BLaER1 (cell line): ENCODE measurements at regions not wholly inside any gene's neighbourhood (a gene's known extent, or its start where the extent isn't known, plus 50 kb on each side); places are given as distances from the start of the nearest gene placed in this dataset.
A peak's percentile ranks its signal among the peaks of the same experiment; 100 is the strongest.

ENCODE experiments used
- H3K27ac ChIP-seq: shearing (Covaris generic); formaldehyde crosslinking; 2 replicates; pipeline ENCODE4 v1.8.1; 2022
- H3K27me3 ChIP-seq: shearing (Covaris generic); formaldehyde crosslinking; 2 replicates; pipeline ENCODE4 v1.8.1; 2022
- H3K36me3 ChIP-seq: shearing (Covaris generic); formaldehyde crosslinking; 2 replicates; pipeline ENCODE4 v1.8.1; 2022
- H3K4me1 ChIP-seq: shearing (Covaris generic); formaldehyde crosslinking; 2 replicates; pipeline ENCODE4 v1.8.1; 2022
- H3K4me2 ChIP-seq: shearing (Covaris generic); formaldehyde crosslinking; 2 replicates; pipeline ENCODE4 v1.8.1; 2022
- H3K4me3 ChIP-seq: shearing (Covaris generic); formaldehyde crosslinking; 2 replicates; pipeline ENCODE4 v1.8.1; 2022
- H3K9ac ChIP-seq: shearing (Covaris generic); formaldehyde crosslinking; 2 replicates; pipeline ENCODE4 v1.8.1; 2022
- H3K9me3 ChIP-seq: shearing (Covaris generic); formaldehyde crosslinking; 2 replicates; pipeline ENCODE4 v1.8.1; 2022
- H4K20me1 ChIP-seq: shearing (Covaris generic); formaldehyde crosslinking; 2 replicates; pipeline ENCODE4 v1.8.1; 2022
- Cebpa-rat ChIP-seq: shearing (Covaris generic); IDR thresholded peaks from 2 replicates; pipeline ENCODE4 v1.8.1; 2022

DNA sequence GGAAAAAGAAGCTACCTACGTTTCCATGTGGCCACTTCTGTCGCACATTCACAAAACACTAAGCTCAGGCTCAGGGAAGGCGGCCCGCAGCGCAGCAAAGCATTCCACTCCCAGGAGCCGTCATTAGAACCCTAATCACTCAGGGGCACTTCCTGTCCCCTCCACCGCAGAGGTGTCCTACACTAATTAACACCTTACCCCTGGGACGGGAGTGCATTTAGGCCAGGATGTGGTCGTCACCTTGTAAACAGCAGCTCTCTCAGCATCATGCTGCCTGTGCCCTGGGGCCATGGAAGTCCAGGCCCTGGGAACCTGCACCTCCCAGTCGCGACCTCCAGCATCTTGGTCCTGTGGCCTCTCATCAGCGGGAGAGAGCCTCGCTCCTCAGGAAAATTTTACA is 359.8 kb upstream of the SALL3 start:
- Histone ChIP-seq H3K36me3 (no peaks in the 10 kb centered on the region), H3K27ac (no peak overlapping the region), H3K4me3 (no peak overlapping the region), H3K4me1 (peaks cover 35% of the 10 kb centered on the region), H3K9me3 (peaks cover 8% of the 10 kb centered on the region; the same call in 1 of the 2 replicates), H3K27me3 (no peaks in the 10 kb centered on the region), H3K9ac (no peak overlapping the region), H4K20me1 (no peaks in the 10 kb centered on the region), H3K4me2 (peak overlapping the region; percentile 48)
- TF ChIP-seq Cebpa-rat = no peak

DNA sequence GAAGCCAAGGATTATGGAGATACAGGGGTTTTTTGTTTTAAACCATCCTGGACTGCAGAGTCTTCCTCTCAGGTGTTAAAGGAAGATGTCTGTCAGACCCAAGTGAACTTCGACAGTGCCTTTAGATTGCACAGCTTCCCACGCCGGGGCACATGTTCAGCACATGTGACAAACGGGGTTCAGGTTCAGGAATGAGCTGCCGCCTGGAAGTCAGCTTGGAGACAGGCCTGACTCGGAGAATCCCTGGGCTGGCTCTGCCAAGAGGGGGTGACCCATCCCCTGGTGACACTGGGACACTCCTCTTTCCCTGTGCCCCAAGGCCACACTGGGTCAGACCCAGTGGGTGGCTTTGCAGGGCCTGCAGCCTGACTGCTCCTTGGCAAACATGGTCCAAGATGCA is 359.3 kb upstream of the SALL3 start:
- peaks cover 39% of the 10 kb centered on the region for H3K4me1 ChIP-seq
- peak overlapping the region; percentile 48; the same call in 1 of the 2 replicates for H3K4me2 ChIP-seq
- no peak overlapping the region for H3K27ac ChIP-seq
- no peaks in the 10 kb centered on the region for H3K27me3 ChIP-seq
- H3K9ac ChIP-seq = no peak overlapping the region
- H3K4me3 ChIP-seq = no peak overlapping the region
- no peaks in the 10 kb centered on the region for H3K36me3 ChIP-seq
- no peak for TF ChIP-seq Cebpa-rat
- H4K20me1 ChIP-seq = no peaks in the 10 kb centered on the region
- peaks cover 8% of the 10 kb centered on the region; the same call in 1 of the 2 replicates for H3K9me3 ChIP-seq

DNA sequence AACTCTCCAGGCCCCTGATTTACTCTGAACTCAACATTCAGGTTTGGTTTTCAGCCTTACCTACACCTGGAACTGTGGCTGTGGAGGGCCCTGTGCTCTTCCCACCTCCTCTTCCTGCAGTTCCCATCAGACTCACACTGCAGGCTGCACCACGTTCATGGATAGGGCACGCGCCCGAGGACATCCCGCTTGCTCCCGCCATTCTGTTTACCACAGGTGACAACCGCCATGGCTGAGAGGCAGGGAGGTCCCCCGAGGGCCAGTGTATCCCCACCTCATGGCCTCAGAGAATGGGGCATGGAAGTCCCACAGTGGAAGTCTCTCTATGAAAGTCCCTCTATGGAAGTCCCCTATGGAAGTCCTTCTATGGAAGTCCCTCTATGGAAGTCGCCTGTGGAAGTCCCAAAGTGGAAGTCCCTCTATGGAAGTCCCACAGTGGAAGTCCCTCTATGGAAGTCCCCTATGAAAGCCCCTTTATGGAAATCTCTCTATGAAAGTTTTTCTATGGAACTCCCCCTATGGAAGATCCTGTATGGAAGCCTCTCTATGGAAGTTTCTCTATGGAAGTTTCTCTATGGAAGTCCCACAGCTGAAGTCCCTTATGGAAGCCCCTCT is 358.4 kb upstream of the SALL3 start:
- H3K4me3 ChIP-seq = no peak overlapping the region
- peaks cover 8% of the 10 kb centered on the region; the same call in 1 of the 2 replicates for H3K9me3 ChIP-seq
- H3K9ac ChIP-seq = no peak overlapping the region
- no peak overlapping the region for H3K4me2 ChIP-seq
- H3K36me3 ChIP-seq = no peaks in the 10 kb centered on the region
- TF ChIP-seq Cebpa-rat = no peak
- no peaks in the 10 kb centered on the region for H3K27me3 ChIP-seq
- no peak overlapping the region for H3K27ac ChIP-seq
- peaks cover 49% of the 10 kb centered on the region for H3K4me1 ChIP-seq
- no peaks in the 10 kb centered on the region for H4K20me1 ChIP-seq

DNA sequence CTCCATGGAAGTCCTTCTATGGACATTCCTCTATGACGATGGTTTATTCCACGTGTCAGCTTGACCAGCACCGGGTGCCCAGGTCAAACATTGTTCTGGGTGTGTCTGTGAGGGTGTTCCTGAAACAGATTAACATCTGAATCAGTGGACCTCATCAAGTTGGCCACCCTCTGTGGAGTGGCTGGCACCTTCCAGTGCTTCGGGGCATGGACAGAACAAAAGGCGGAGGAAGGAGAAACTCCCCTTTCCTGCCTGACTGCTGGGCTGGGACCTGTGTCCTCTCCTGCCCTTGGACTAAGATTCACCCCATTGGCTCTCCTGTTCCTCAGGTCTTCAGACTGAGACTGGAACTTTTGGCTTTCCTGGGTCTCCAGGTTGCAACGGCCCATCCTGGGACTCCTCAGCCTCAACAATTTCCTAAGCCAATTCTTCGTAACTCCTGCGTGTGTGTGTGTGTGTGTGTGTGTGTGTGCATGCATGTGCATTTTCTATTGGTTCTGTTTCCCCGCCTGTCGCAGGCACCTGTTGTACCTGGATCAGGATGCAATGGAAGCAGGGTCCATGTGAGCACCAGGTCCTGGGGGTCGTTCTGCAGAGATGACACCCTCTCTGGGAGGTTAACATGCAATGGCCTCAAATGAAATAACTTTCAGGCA is 357.2 kb upstream of the SALL3 start:
- no peak overlapping the region for H3K4me2 ChIP-seq
- H4K20me1 ChIP-seq = no peaks in the 10 kb centered on the region
- no peak for TF ChIP-seq Cebpa-rat
- no peak overlapping the region for H3K4me3 ChIP-seq
- H3K9me3 ChIP-seq = no peaks in the 10 kb centered on the region
- no peak overlapping the region for H3K9ac ChIP-seq
- peaks cover 60% of the 10 kb centered on the region for H3K4me1 ChIP-seq
- no peaks in the 10 kb centered on the region for H3K27me3 ChIP-seq
- H3K36me3 ChIP-seq = no peaks in the 10 kb centered on the region
- H3K27ac ChIP-seq = no peak overlapping the region

DNA sequence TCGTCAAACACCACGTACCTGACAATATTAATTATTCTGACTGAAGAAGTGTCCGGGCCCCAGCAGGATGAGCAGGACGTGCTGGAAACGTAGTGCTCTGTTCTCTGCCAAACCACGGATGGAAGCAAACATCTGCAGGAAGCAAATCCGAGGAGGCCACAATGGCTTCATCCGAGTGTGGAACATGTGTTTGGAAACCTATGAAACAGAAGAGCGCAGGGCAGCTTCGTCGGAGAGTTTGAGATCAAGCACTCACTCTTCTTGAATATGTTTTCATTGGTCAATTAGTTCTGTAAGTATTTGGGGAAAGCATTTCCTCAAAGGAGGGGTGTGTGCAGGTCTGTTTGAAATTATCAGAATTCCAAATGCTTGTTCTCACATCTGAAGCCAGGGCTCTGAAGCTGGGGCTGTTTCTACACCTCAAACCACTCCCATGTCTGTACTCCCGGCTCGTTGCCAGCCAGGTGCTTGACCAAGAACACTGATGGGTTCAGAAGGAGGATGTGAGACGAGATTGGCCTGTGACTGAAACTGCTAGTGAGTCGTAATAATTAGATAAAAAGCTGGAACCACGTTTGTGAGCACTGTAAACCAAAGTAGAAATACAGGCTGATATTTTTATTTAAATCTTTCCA is 356.6 kb upstream of the SALL3 start:
- no peaks in the 10 kb centered on the region for H3K9me3 ChIP-seq
- H3K27me3 ChIP-seq = no peaks in the 10 kb centered on the region
- H3K4me1 ChIP-seq = peaks cover 66% of the 10 kb centered on the region
- no peak overlapping the region for H3K9ac ChIP-seq
- H3K4me2 ChIP-seq = peak overlapping the region; percentile 91
- H3K27ac ChIP-seq = no peak overlapping the region
- H3K36me3 ChIP-seq = no peaks in the 10 kb centered on the region
- no peaks in the 10 kb centered on the region for H4K20me1 ChIP-seq
- TF ChIP-seq Cebpa-rat = no peak
- no peak overlapping the region for H3K4me3 ChIP-seq

DNA sequence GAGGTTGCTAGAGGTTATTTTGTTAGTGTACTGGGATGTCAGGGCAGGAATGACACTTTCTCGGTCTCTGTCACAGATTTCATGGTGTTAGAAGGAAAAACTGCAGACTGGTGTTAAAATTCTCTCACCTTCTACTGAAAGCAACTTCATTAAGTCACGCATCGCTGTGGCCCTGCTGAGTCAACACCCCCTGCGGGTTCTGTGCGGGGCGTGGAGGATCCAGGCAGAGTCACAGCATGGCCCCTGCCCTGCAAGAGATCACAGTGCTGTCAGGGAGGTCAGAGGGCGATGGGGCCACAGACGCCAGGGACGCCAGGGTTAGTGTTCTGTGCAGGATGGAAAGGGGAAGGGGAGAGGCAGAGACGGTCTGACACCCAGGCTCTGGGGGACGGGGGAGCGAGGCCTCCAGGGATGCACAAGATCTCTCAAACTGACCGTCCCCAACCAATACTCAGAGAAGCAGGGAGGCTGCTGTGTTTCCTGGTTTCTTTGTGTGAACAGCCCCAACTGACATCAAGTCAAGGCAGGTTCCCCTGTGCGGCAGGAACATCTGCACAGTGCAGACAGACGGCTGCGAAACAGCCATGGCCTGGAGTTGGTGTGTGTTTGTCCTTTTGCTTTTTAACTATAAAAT is 354.9 kb upstream of the SALL3 start:
- Histone ChIP-seq H3K4me3 (no peak overlapping the region), H3K9me3 (no peaks in the 10 kb centered on the region), H3K9ac (peak overlapping the region; percentile 59), H3K4me2 (peak overlapping the region; percentile 91), H3K36me3 (no peaks in the 10 kb centered on the region), H3K4me1 (peaks cover 64% of the 10 kb centered on the region), H3K27me3 (no peaks in the 10 kb centered on the region), H4K20me1 (no peaks in the 10 kb centered on the region), H3K27ac (peak overlapping the region; percentile 70)
- TF ChIP-seq Cebpa-rat = no peak

DNA sequence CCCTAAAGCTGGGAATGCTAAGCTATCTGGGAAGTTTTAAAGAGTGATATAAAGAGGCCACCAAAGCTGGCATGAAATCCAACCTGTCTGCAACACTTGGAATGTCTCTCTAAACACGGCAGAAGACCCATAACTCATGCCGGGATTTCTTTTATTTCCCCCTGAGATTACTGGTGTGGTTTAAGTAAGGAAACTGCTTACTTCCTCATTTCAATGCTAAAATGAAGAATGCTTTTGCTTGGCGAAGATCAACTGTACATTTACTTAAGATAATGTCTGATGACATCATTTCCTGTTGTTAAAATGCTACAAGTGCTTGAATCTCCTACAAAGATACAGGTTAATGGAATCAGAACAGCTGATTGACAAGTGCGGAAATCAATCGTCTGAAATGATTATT is 353.8 kb upstream of the SALL3 start:
- H3K27ac ChIP-seq = 0 out of 2 replicates have a peak overlapping the region, but pooled peaks have one; percentile 70
- no peaks in the 10 kb centered on the region for H3K27me3 ChIP-seq
- H3K4me1 ChIP-seq = peaks cover 59% of the 10 kb centered on the region
- TF ChIP-seq Cebpa-rat = no peak
- peak overlapping the region; percentile 25; the same call in 1 of the 2 replicates for H3K4me3 ChIP-seq
- H3K9me3 ChIP-seq = no peaks in the 10 kb centered on the region
- peak overlapping the region; percentile 91 for H3K4me2 ChIP-seq
- H3K9ac ChIP-seq = no peak overlapping the region
- no peaks in the 10 kb centered on the region for H3K36me3 ChIP-seq
- H4K20me1 ChIP-seq = no peaks in the 10 kb centered on the region

DNA sequence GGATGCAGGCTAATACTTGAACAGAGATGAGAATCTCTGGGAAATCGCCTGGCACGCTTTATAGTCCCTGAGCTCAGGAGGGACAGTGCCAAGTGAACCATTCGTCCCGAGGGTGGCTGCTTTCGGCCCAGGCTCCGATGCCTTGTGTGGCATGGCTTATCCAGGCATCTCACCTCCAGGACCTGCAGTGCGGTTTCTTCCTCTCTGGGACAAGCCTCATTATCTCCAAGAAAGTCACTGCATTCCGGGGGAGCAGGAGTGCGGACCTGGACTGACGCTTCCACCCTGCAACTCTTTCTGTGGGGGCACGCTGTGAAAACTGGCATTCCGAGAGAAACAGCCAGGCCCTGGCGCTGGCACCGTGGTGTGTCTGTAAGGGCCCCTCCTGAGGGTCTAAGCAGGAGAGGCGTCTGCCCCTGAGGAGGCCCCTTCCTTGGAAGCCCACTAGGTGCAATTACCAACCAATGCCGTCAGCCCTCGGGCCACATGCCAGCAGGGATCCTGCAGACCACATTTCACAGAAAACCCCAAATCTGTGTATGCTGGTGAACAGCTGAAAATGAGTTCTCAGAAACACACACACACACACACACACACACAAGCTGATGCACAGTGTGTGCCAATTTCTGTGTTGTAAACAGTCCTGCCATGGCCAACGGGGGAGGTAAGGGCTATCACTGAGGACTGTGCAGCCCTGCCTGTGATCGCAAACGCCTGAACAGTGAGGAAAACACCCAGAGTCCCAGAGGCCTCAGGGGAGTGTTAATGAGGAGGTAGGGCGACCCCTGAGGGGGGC is 351.9 kb upstream of the SALL3 start:
- no peak for TF ChIP-seq Cebpa-rat
- peak overlapping the region; percentile 35; the same call in 1 of the 2 replicates for H3K27ac ChIP-seq

DNA sequence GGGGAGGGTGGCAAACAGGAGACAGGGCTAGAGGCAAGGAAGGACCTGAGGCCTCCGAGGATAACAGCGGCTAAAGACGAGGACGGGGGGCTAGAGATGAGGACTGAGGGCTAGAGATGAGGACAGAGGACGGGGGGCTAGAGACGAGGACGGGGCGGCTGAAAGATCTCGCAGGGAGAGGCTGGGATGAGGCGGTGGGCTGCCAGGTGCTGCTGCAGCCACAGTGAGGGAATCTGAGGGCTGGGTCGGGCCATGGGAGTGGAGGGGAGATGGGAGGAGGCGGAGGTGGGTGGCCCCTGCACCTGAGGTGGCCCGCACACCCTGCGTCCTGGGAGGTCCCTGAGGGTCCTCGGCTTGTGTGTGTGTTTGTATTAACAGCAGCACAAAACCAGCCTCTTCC is 350.2 kb upstream of the SALL3 start:
- Histone ChIP-seq H3K4me3 (no peak overlapping the region), H3K4me2 (no peak overlapping the region), H3K27ac (no peak overlapping the region), H3K4me1 (peaks cover 53% of the 10 kb centered on the region), H3K9me3 (peaks cover 6% of the 10 kb centered on the region; the same call in 1 of the 2 replicates), H3K27me3 (no peaks in the 10 kb centered on the region), H3K36me3 (no peaks in the 10 kb centered on the region), H3K9ac (no peak overlapping the region), H4K20me1 (no peaks in the 10 kb centered on the region)
- TF ChIP-seq Cebpa-rat = no peak

More for the DNA sequence above, 351.9 kb upstream of the SALL3 start:
- H3K4me2 ChIP-seq = peak overlapping the region; percentile 91
- H3K9me3 ChIP-seq = no peaks in the 10 kb centered on the region
- no peaks in the 10 kb centered on the region for H4K20me1 ChIP-seq
- H3K9ac ChIP-seq = no peak overlapping the region
- no peaks in the 10 kb centered on the region for H3K27me3 ChIP-seq
- no peaks in the 10 kb centered on the region for H3K36me3 ChIP-seq
- peaks cover 59% of the 10 kb centered on the region for H3K4me1 ChIP-seq
- no peak overlapping the region for H3K4me3 ChIP-seq
